ENCODE measurements at regions not wholly inside any gene's neighbourhood (a gene's known extent, or its start where the extent isn't known, plus 50 kb on each side); places are given as distances from the start of the nearest gene placed in this dataset.

DNA sequence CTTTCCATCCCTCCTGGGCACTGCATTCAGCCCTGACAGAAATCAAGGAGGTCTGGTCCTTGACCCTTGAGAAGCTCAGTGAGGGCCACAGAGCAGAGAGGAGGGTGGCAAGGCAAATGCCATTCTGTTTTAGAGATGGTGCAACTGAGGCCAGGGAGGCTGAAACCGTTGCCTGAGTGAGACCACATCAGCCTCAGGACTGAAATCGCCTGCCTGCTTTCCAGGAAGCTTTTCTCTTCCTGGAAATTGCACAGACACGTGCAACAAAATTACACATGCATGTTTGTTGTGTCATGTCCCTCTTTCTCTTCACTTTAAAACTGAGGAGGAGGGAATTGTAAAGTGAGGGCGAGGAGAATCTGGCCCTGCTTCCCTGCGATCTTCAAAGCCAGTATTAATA lies 113.7 kb upstream of the PDE10A start:
- Mint-ChIP-seq H3K27ac (ENCODE audit: unreplicated experiment) (no peak overlapping the region), H3K4me1 (ENCODE audit: unreplicated experiment) (no peaks in the 10 kb centered on the region), H3K36me3 (ENCODE audit: unreplicated experiment) (no peaks in the 10 kb centered on the region), H3K4me3 (ENCODE audit: unreplicated experiment) (no peak overlapping the region), H3K9me3 (ENCODE audit: unreplicated experiment) (no peaks in the 10 kb centered on the region), H3K27me3 (ENCODE audit: unreplicated experiment) (peaks cover 7% of the 10 kb centered on the region)
- DNase-seq (ENCODE audit: extremely low spot score, unreplicated experiment), result no peak
- TF ChIP-seq, protein P1, sequence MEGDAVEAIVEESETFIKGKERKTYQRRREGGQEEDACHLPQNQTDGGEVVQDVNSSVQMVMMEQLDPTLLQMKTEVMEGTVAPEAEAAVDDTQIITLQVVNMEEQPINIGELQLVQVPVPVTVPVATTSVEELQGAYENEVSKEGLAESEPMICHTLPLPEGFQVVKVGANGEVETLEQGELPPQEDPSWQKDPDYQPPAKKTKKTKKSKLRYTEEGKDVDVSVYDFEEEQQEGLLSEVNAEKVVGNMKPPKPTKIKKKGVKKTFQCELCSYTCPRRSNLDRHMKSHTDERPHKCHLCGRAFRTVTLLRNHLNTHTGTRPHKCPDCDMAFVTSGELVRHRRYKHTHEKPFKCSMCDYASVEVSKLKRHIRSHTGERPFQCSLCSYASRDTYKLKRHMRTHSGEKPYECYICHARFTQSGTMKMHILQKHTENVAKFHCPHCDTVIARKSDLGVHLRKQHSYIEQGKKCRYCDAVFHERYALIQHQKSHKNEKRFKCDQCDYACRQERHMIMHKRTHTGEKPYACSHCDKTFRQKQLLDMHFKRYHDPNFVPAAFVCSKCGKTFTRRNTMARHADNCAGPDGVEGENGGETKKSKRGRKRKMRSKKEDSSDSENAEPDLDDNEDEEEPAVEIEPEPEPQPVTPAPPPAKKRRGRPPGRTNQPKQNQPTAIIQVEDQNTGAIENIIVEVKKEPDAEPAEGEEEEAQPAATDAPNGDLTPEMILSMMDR (IDR thresholded peaks at IDR 0.05), result no peak

DNA sequence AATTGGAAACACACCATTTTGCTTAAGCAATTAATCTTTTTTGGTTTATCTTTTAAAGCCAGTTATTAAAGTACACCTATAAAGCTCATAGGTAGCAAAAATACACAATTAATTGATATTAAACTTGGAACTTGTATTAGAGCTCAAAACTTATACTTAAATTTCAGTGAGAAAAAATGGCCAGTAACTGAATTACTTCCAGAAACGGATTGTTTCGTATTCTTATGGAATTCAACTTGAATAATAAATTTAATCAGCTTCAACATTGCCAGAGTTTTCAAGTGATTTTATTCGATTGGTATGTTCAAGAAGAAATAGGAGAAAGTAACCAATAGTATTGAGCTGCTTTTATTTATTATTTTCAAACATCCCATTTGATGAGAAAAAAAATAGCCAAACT lies 112.7 kb upstream of the PDE10A start:
- no peaks in the 10 kb centered on the region for H3K36me3 Mint-ChIP-seq (ENCODE audit: unreplicated experiment)
- no peak for DNase-seq (ENCODE audit: extremely low spot score, unreplicated experiment)
- no peaks in the 10 kb centered on the region for H3K9me3 Mint-ChIP-seq (ENCODE audit: unreplicated experiment)
- H3K27ac Mint-ChIP-seq (ENCODE audit: unreplicated experiment), result no peak overlapping the region
- TF ChIP-seq, protein P1 (IDR thresholded peaks at IDR 0.05), result no peak
- H3K27me3 Mint-ChIP-seq (ENCODE audit: unreplicated experiment), result peaks cover 7% of the 10 kb centered on the region
- H3K4me1 Mint-ChIP-seq (ENCODE audit: unreplicated experiment), result no peaks in the 10 kb centered on the region
- no peak overlapping the region for H3K4me3 Mint-ChIP-seq (ENCODE audit: unreplicated experiment)

DNA sequence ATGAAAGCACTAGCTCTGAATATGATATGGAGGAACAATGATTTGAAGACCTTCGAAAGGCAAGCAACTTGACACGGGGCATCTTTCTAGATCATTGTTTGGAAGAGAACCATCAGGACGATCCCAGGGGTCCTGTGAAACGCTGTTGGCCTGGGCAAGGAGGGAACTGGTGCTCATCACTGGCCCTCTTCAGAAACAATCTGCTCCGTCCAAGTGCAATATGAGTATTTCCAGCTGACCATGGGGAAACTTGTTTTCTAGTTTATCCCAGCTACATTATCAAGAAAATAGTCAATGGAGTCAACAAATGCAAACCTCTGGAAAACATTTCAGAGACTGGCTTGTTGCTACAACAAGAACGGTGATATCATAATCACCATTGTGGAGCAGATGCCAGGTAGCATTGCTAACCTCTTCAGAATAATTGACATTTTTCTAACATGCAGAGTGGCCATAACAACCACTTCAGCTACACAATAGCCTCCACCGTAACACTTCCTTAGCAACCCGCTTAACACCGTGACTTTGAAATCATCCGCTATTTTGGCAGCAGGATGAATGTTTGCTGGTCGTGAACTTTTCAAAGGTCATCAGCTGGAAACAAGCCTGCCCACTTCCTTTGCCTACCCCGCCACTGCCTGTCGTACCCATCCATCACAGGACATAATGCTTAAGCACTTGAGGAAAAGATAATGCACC lies 112.0 kb upstream of the PDE10A start:
- DNase-seq (ENCODE audit: extremely low spot score, unreplicated experiment), result no peak
- Mint-ChIP-seq H3K27ac (ENCODE audit: unreplicated experiment) (no peak overlapping the region), H3K4me1 (ENCODE audit: unreplicated experiment) (no peaks in the 10 kb centered on the region), H3K36me3 (ENCODE audit: unreplicated experiment) (no peaks in the 10 kb centered on the region), H3K4me3 (ENCODE audit: unreplicated experiment) (no peak overlapping the region), H3K9me3 (ENCODE audit: unreplicated experiment) (no peaks in the 10 kb centered on the region), H3K27me3 (ENCODE audit: unreplicated experiment) (peaks cover 7% of the 10 kb centered on the region)
- TF ChIP-seq, protein P1 (IDR thresholded peaks at IDR 0.05), result no peak

DNA sequence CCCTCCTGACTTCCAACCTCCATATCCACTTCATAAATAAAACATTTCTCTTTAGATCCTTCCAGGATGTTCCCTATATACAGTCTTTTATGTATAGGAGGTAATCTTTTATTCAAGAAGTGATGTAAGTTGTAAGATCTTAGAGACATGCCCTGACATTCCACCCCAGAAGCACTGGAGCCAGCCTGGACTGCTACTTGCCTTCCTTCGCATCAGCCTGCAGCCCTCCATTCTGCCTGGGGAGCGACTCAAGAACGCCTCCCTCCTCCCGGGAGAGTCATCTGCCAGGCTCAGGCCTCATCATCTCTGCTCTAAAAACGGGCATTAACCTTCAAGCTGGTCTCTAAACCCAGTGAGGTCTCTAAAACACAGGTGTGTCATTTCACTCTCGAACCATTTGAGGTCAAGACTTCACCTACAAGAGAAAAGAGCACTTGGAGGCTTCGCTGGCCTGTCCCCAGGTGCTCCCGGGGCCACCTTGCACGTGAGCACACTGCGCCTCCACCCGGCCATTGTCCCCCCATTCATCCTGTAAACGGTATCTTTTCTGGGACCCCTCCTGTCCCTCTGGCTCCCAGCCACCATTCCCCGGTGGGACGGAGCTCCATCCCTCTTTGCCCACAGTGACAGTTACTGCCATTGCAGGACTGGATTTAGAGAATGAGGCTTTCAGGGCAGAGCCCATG lies 107.5 kb upstream of the PDE10A start:
- no peak overlapping the region for H3K4me3 Mint-ChIP-seq (ENCODE audit: unreplicated experiment)
- H3K9me3 Mint-ChIP-seq (ENCODE audit: unreplicated experiment), result no peaks in the 10 kb centered on the region
- DNase-seq (ENCODE audit: extremely low spot score, unreplicated experiment), result no peak
- no peaks in the 10 kb centered on the region for H3K27me3 Mint-ChIP-seq (ENCODE audit: unreplicated experiment)
- no peaks in the 10 kb centered on the region for H3K4me1 Mint-ChIP-seq (ENCODE audit: unreplicated experiment)
- H3K36me3 Mint-ChIP-seq (ENCODE audit: unreplicated experiment), result no peaks in the 10 kb centered on the region
- no peak overlapping the region for H3K27ac Mint-ChIP-seq (ENCODE audit: unreplicated experiment)
- TF ChIP-seq, protein P1 (IDR thresholded peaks at IDR 0.05), result no peak

DNA sequence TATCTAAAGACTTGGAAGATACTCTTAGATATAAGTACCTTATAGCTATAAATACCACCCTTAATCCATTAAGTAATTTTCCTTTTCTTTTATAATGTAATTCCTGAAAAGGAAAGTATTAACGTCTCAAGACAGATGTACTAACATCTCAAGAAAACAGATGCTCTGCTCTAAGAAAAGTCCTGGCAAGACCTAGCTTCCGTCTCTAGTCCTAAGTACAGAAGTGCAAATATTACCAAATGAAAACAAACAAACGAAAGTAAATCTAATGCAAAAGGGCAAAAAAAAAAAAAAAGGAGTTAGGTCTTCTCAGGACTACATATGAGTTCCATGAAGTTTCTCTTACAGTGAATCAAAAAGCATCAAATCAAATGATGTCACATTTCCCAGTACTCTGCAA lies 106.8 kb upstream of the PDE10A start:
- Mint-ChIP-seq H3K4me3 (ENCODE audit: unreplicated experiment) (no peak overlapping the region), H3K27ac (ENCODE audit: unreplicated experiment) (no peak overlapping the region), H3K4me1 (ENCODE audit: unreplicated experiment) (no peaks in the 10 kb centered on the region), H3K9me3 (ENCODE audit: unreplicated experiment) (no peaks in the 10 kb centered on the region), H3K27me3 (ENCODE audit: unreplicated experiment) (no peaks in the 10 kb centered on the region), H3K36me3 (ENCODE audit: unreplicated experiment) (no peaks in the 10 kb centered on the region)
- TF ChIP-seq, protein P1 (IDR thresholded peaks at IDR 0.05), result no peak
- no peak for DNase-seq (ENCODE audit: extremely low spot score, unreplicated experiment)

Data from osteocyte (in vitro differentiated cells).